Transverse colon (tissue), 4 donors: ENCODE measurements at regions not wholly inside any gene's neighbourhood (a gene's known extent, or its start where the extent isn't known, plus 50 kb on each side); places are given as distances from the start of the nearest gene placed in this dataset.

Experiments used
- POLR2AphosphoS5 ChIP-seq, 3 donors: sonication (generic); formaldehyde crosslinking; IDR thresholded peaks; one replicate each; pipeline ENCODE4 v1.6.1; 2016; ENCODE audit warnings: antibody characterized with exemption in 3 of 3
- TF ChIP-seq, protein P1 (sequence below), 5 experiments: fragments of 200-600 bp in 3 of 5; fragments of 450-650 bp in 2 of 5; sonication (generic) in 3 of 5; IDR thresholded peaks; 1 replicate in 2 of 5; 2 replicates in 3 of 5; pipeline ENCODE4 v1.5.1; 2016 to 2017; ENCODE audit warnings: antibody characterized with exemption in 5 of 5, inconsistent platforms in 3 of 5, mild to moderate bottlenecking in 2 of 5, moderate library complexity in 1 of 5

DNA sequence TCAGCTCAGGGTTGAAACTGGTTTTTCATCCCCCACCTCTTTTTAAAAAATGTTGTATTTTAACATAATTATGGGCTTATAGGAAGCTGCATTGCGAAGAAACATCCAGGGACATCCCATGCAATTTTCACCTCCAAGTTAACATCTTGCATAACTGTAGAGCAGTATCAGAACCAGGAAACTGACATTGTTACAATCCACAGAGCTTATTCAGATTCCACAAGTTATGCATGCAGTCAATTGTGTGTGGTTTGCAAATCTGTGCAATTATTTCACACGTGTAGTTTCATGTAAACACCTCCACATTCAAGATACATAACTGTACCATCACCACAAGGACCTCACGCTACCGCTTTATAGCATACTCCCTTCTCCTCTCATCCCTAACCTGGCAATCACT is 97.5 kb upstream of the GATB start:
- TF ChIP-seq, protein P1, sequence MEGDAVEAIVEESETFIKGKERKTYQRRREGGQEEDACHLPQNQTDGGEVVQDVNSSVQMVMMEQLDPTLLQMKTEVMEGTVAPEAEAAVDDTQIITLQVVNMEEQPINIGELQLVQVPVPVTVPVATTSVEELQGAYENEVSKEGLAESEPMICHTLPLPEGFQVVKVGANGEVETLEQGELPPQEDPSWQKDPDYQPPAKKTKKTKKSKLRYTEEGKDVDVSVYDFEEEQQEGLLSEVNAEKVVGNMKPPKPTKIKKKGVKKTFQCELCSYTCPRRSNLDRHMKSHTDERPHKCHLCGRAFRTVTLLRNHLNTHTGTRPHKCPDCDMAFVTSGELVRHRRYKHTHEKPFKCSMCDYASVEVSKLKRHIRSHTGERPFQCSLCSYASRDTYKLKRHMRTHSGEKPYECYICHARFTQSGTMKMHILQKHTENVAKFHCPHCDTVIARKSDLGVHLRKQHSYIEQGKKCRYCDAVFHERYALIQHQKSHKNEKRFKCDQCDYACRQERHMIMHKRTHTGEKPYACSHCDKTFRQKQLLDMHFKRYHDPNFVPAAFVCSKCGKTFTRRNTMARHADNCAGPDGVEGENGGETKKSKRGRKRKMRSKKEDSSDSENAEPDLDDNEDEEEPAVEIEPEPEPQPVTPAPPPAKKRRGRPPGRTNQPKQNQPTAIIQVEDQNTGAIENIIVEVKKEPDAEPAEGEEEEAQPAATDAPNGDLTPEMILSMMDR (IDR thresholded peaks at IDR 0.05) = no peak
- no peak for TF ChIP-seq POLR2AphosphoS5 (IDR thresholded peaks at IDR 0.05)
